ENCODE measurements at regions not wholly inside any gene's neighbourhood (a gene's known extent, or its start where the extent isn't known, plus 50 kb on each side); places are given as distances from the start of the nearest gene placed in this dataset.

GRCh38 chr4:132955146-132955545, 193.9 kb upstream of the PCDH10 start:
- TF ChIP-seq, protein P1, sequence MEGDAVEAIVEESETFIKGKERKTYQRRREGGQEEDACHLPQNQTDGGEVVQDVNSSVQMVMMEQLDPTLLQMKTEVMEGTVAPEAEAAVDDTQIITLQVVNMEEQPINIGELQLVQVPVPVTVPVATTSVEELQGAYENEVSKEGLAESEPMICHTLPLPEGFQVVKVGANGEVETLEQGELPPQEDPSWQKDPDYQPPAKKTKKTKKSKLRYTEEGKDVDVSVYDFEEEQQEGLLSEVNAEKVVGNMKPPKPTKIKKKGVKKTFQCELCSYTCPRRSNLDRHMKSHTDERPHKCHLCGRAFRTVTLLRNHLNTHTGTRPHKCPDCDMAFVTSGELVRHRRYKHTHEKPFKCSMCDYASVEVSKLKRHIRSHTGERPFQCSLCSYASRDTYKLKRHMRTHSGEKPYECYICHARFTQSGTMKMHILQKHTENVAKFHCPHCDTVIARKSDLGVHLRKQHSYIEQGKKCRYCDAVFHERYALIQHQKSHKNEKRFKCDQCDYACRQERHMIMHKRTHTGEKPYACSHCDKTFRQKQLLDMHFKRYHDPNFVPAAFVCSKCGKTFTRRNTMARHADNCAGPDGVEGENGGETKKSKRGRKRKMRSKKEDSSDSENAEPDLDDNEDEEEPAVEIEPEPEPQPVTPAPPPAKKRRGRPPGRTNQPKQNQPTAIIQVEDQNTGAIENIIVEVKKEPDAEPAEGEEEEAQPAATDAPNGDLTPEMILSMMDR (IDR thresholded peaks at IDR 0.05; ENCODE audit: low read depth, low read length, missing input control), result no peak
- no peak for TF ChIP-seq RAD21 (IDR thresholded peaks at IDR 0.05)
- TF ChIP-seq GABPA (IDR thresholded peaks at IDR 0.05 in 1 of 2, conservative IDR thresholded peaks at IDR 0.05 in 1 of 2), result no peak
- TF ChIP-seq EGR1 (IDR thresholded peaks at IDR 0.05; ENCODE audit: low read depth in 2 of 2), result no peak

Data from liver (tissue), 3 donors.